ENCODE measurements at regions not wholly inside any gene's neighbourhood (a gene's known extent, or its start where the extent isn't known, plus 50 kb on each side); places are given as distances from the start of the nearest gene placed in this dataset.

- Histone ChIP-seq H3K36me3 (ENCODE audit: control insufficient read depth, insufficient read depth, low read length) (no peaks in the 10 kb centered on the region), H3K4me1 (ENCODE audit: control insufficient read depth, insufficient read depth, low read length) (no peaks in the 10 kb centered on the region), H3K27ac (ENCODE audit: low read length) (no peak overlapping the region), H3K27me3 (ENCODE audit: control insufficient read depth, insufficient read depth, low read length) (peaks cover 4% of the 10 kb centered on the region; the same call in 1 of the 2 replicates), H3K4me3 (ENCODE audit: low read depth in 2 of 2, low read length in 2 of 2) (no peak overlapping the region), H3K9me3 (ENCODE audit: control insufficient read depth, insufficient read depth, low read depth, low read length) (no peaks in the 10 kb centered on the region)
- intact Hi-C loops (cut with micrococcal nuclease; ENCODE audit: unreplicated experiment) (no loop called here), in situ Hi-C loops (cut with HindIII; ENCODE audit: low pct_unique_long_range_greater_than_20kb, low sequenced_read_pairs) (no loop called here)
- CTCF ChIA-PET, result no interaction called here
- no peak for DNase-seq (ENCODE audit: low read depth, low spot score)
- no peak for TF ChIP-seq SIN3A (IDR thresholded peaks at IDR 0.05; ENCODE audit: borderline replicate concordance, insufficient read depth, low read depth, low read length)
- TF ChIP-seq REST (IDR thresholded peaks at IDR 0.05; ENCODE audit: insufficient read depth in 1 of 2, low read depth in 2 of 2, low read length in 1 of 2), result no peak
- no peak for TF ChIP-seq TCF7L2 (IDR thresholded peaks at IDR 0.05; ENCODE audit: low read depth, low read length)
- TF ChIP-seq POLR2AphosphoS5 (IDR thresholded peaks at IDR 0.05; ENCODE audit: low read depth, low read length), result no peak
- TF ChIP-seq CTCF (IDR thresholded peaks at IDR 0.05), result no peak
- POLR2A ChIA-PET, result no interaction called here
- no TSS peak for BruUV-seq (replicated peaks)
- no peak for ATAC-seq
These were observed 246.8 kb downstream of the CD83 start for GRCh38 chr6:14364370-14364769.

GRCh38 chr6:14365393-14365792 lies 247.8 kb downstream of the CD83 start:
- in situ Hi-C loops (cut with HindIII; ENCODE audit: low pct_unique_long_range_greater_than_20kb, low sequenced_read_pairs) (no loop called here), intact Hi-C loops (cut with micrococcal nuclease; ENCODE audit: unreplicated experiment) (no loop called here)
- no peaks in the 10 kb centered on the region for H3K9me3 ChIP-seq (ENCODE audit: control insufficient read depth, insufficient read depth, low read depth, low read length)
- ChIA-PET CTCF (no interaction called here), POLR2A (no interaction called here)
- DNase-seq (ENCODE audit: low read depth, low spot score), result no peak
- no TSS peak for BruUV-seq (replicated peaks)
- no peaks in the 10 kb centered on the region for H3K36me3 ChIP-seq (ENCODE audit: control insufficient read depth, insufficient read depth, low read length)
- no peak overlapping the region for H3K4me3 ChIP-seq (ENCODE audit: low read depth in 2 of 2, low read length in 2 of 2)
- TF ChIP-seq POLR2AphosphoS5 (IDR thresholded peaks at IDR 0.05; ENCODE audit: low read depth, low read length) (no peak), SIN3A (IDR thresholded peaks at IDR 0.05; ENCODE audit: borderline replicate concordance, insufficient read depth, low read depth, low read length) (no peak), TCF7L2 (IDR thresholded peaks at IDR 0.05; ENCODE audit: low read depth, low read length) (no peak), REST (IDR thresholded peaks at IDR 0.05; ENCODE audit: insufficient read depth in 1 of 2, low read depth in 2 of 2, low read length in 1 of 2) (no peak), CTCF (IDR thresholded peaks at IDR 0.05) (no peak)
- no peaks in the 10 kb centered on the region for H3K4me1 ChIP-seq (ENCODE audit: control insufficient read depth, insufficient read depth, low read length)
- no peak overlapping the region for H3K27ac ChIP-seq (ENCODE audit: low read length)
- peaks cover 4% of the 10 kb centered on the region; the same call in 1 of the 2 replicates for H3K27me3 ChIP-seq (ENCODE audit: control insufficient read depth, insufficient read depth, low read length)
- ATAC-seq, result no peak
